GM08714 (cell line): ENCODE measurements at regions not wholly inside any gene's neighbourhood (a gene's known extent, or its start where the extent isn't known, plus 50 kb on each side); places are given as distances from the start of the nearest gene placed in this dataset.
"Not testable (repeated sequence)": the region's sequence is repeated elsewhere in the genome, so short reads cannot be mapped to it uniquely, and the experiment has no call there.

Experiments used
- H3K4me3 ChIP-seq: fragments of 200-500 bp; sonication (Bioruptor generic); 2 replicates; pipeline ENCODE4 v1.5.1; 2014; ENCODE audit warnings: mild to moderate bottlenecking, low read length, inconsistent platforms
- ZNF274 ChIP-seq: IDR thresholded peaks from 2 replicates; pipeline ENCODE4 v1.6.1; 2012; ENCODE audit warnings: mild to moderate bottlenecking, low read depth, low read length

DNA sequence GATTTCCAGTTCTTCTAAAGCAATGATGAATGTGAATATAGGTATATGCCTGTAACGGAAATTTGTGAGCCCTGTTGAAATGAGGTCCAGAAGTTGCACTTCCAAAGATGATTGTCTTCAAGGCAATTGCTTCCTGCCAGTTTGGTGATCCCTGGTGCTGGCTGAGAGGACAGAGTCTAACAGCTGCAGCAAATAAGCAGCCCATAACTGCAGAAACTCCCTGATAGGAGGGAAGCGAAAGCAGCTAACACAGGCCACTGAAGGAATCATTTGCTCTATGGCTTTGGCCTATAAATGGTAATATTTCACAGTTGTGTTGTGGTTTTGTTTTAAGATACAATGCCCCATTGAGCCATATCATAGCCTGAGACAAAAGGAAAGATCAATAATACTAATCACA lies 451.5 kb upstream of the MIR17HG start:
- no peak overlapping the region for H3K4me3 ChIP-seq
- no peak for TF ChIP-seq ZNF274

DNA sequence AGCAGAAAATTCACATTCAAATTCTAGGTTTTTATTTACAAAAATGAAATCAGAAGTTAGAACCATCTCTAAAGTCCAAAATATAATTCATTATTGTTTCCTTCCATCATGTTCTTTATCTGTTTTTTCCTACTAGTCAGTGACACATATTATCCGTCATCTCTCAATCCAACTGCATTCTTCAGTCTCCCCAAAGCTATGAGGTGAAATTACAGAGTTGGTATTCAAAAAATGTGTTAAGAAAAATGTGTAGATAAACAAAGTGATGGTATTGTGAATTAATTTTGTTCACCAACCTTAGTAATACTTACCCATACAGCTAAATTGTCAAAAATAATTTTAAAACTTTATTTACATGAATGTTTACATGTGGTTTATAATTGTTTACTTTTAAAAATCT lies 448.7 kb upstream of the MIR17HG start:
- TF ChIP-seq ZNF274, result no peak
- H3K4me3 ChIP-seq, result no peak overlapping the region

DNA sequence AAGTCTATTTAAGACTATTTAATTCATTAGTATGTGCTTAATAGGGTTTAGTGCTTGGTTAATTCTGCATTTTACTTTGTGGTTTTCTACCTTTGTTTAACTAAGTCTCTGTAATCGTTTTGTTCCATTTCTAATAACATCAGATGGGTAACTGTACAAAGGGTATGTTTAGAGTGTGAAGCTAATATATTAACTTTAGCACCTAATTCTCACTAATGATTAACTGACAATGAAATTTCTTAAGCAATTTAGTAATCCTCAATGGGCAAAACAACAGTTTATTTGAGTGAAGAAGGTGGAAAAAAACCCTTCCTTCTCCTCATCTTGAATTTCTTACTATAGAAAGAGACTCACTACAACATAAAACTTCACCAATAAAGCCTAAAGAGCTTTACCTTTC lies 448.1 kb upstream of the MIR17HG start:
- no peak for TF ChIP-seq ZNF274
- H3K4me3 ChIP-seq, result no peak overlapping the region

DNA sequence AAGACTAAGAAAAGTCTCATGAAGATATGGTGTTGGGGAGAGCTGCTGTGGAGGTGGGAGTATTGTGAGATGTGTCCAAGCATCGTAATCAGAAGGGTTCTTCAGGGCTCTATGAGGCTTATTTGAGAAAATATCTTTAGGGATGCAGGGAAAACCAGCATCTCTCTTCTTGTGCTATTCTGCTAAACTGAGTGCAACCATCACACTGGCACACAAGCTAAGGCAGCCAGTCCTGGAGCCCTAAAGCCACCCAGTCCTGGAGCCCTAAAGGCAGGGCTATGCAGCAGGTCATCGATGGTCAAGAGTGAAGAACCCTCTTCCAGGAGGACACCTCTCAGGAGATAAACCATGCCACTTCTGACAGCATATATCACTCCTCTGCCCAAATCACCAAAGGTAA lies 445.2 kb upstream of the MIR17HG start:
- no peak overlapping the region for H3K4me3 ChIP-seq

DNA sequence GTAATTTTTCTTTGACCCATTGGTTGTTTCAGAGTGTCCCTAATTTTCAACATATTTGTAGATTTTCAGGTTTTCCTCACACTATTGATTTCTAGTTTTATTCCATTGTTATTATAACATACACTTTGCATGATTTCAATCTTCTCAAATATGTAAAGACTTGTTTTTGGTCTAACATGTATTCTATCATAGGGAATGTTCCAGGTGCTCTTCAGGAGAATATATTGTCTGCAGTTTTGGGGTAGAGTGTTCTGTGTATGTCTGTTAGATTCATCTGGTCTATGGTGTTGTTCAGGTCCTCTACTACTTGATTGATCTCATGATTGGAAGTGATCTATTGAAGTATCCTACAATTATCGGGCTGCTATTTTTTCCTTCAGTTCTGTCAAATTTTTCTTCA lies 440.9 kb upstream of the MIR17HG start:
- no peak for TF ChIP-seq ZNF274

More for the DNA sequence above, 445.2 kb upstream of the MIR17HG start:
- no peak for TF ChIP-seq ZNF274

DNA sequence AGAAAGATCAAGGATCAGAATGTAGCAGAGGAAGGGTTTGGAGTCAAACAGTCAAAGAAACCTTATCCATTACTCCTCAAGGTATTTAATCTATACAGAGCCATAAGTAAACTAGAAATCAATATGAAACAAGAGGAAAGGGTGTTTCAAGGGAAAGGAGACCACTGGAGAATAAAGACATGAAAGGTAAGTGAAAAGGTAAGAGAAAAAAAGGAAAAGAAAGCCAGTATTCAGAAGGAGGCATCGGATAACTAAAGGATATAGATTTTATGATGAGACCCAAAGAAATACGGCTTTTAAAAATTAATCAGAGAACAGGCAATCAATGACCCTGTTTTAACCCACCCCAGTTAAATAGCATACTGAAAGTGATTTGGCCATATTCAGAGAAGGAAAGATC lies 438.7 kb upstream of the MIR17HG start:
- TF ChIP-seq ZNF274, result no peak
- H3K4me3 ChIP-seq, result no peak overlapping the region

More for the DNA sequence above, 440.9 kb upstream of the MIR17HG start:
- H3K4me3 ChIP-seq, result no peak overlapping the region

DNA sequence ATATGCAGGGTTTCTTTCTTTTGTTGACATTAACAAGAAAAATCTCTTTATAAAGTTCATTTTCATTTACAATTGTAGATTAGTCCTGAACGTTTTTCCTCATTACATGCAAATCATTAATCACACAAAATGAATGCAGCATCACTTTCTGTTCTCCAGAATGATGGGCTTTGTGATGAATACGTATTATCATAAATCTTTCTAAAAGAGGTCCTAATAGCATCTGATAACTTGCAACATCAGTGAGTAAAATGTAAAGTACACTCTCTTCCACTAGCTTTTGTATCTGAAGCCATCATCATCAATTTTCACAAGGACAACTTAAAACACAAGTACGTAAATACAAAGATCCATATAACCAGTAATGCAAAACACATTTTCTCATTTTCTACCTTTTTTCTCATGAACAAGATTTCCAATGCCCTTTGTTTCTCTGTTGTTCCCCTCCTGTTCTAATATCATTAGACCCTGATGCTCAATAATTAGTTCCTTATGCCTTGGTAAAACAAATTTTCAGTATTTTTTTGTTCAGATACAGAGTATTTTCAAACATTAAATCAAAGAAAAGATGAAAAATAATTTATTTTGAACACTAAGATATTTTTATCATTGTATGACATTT lies 437.4 kb upstream of the MIR17HG start:
- no peak overlapping the region for H3K4me3 ChIP-seq
- no peak for TF ChIP-seq ZNF274

DNA sequence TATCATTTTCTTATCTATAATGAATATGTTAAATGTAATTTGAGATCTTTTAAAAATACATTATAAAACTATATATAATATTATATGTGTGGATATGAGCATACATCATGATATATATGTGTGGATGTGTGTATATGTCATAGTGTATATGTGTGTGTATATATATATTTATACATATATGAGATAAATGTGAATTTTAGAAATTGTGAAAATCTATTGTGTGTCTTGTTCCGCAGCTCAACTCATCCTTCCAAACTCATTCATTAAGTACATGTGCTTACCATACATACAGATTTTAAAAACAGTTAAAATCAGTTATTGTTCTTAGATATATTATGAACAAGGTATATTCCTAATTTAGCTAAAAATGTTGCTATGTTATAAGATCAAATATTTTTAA lies 435.2 kb upstream of the MIR17HG start:
- H3K4me3 ChIP-seq, result no peak overlapping the region
- no peak for TF ChIP-seq ZNF274

DNA sequence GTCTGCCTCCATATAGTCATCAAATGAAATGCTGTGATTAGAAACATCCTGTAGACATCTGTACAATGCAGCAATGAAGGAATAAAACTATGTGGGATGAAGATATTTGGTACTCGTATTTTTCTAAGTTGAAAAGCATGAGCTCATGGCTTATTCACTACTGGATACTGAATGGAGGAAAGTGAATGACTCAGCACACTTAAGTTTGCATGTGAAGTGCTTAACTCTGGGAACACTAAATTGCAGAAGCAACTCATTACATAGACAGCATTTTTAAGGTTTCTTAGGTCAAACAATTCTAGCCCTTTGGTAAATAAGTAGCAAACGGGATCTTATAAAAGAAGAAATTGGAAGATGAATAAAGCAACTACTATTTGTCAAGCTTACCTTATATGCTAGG lies 429.0 kb upstream of the MIR17HG start:
- no peak overlapping the region for H3K4me3 ChIP-seq
- no peak for TF ChIP-seq ZNF274

DNA sequence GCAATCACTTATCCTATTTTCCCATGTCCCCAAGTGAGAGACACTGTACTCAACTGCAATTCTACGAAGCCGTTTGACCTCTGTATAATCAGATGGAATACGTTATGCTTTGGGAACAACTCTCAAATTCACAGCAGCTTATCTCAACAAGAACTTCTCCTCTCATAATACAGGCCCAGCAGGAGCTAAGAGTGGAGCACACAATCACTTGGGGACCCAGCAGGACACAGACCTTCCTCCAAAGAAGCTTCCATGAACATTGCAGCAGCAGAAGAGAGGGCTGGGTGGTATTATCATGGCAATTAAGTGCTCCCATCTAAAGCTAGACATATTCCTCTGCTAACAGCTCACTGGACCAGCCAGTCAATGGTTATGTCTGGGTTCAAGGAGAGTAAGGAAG lies 428.3 kb upstream of the MIR17HG start:
- H3K4me3 ChIP-seq, result no peak overlapping the region
- no peak for TF ChIP-seq ZNF274

DNA sequence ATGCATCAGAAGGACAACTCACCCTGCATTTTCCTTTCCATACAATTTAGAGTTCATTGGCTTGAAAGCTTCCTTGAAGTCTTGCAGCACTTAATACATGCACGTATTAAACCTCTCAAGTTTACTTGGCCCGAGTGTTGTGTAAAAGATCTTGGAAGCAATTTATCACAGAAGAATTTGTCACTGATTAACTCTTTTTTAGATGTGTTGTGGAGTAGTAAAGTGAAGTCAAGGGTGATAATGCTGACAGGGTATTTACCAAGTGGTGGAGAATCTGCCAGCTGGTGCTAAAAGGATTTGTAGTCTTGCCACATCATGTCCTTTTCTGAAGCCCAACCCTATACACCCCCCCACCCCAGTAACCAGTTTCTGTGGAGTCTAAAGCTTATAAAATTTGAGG lies 421.0 kb upstream of the MIR17HG start:
- no peak overlapping the region for H3K4me3 ChIP-seq
- no peak for TF ChIP-seq ZNF274

DNA sequence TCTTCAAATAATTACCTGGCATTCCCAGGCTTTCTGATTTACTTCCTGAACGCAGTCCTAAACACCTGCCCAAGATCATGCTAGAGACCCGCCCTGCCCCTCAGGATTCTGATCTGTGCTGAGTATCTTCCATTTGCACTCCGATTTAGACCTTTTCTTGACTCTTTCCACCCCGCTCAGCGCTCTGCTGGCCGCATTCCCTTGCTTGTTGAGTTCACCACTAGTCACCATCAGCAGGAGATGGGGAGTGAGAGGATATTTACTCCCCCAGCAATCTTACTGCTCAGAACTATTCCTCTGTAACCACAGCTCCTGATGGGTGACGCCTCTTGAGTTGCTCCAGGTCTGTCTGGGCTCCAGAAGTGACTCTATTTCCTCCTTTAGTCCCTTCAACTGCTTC lies 419.4 kb upstream of the MIR17HG start:
- TF ChIP-seq ZNF274, result no peak
- H3K4me3 ChIP-seq, result no peak overlapping the region

DNA sequence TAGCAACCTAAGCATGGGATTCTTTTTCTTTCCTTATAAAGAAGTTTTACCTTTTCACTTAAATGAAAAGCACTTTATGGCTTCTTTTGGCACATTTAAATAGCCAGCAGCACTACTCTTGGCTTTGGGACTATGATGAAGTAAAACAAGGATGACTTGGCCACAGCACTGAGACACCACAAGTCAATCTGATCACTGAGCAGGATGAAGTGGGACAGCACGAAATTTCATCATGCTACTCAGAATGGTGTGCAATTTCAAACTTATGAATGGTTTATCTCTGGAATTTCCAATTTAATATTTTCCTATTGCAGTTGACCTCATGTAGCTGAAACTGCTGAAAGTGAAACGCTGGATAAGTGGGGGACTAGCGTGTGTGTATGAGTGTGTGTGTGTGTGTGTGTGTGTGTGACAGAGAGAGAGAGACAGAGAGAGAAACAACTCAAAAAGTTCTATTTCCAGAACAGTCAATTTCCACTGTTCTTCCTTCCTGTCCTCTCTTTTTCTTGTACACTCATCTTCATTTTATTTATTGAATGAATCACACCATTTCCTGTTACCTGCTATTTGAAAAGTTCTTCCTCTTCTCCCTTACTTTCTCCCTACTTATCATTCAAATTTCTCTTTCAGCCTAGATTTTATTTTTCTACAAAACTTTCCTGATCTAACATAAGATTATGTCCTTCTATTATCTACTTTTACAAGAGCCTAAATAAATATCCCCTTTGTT lies 414.2 kb upstream of the MIR17HG start:
- TF ChIP-seq ZNF274, result no peak
- H3K4me3 ChIP-seq, result no peak overlapping the region

DNA sequence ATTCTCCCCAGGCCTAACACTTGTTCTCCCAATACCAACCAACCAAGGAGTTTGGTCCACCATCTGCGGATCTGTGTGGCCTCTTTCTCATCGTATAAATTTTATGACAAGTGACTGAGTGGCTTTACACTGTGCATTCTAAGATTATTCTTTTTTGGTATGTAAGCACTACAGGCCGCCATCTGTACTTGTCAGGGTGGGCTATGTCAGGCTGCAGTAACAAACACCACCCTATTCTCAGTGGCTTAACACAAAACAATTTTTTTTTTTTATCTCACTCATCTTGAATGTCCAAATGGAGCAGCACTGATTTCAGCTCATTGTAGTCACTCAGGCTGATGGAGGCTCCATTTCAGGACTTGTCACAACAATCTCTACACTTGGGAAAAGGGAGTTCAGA lies 412.7 kb upstream of the MIR17HG start:
- H3K4me3 ChIP-seq, result no peak overlapping the region
- no peak for TF ChIP-seq ZNF274

DNA sequence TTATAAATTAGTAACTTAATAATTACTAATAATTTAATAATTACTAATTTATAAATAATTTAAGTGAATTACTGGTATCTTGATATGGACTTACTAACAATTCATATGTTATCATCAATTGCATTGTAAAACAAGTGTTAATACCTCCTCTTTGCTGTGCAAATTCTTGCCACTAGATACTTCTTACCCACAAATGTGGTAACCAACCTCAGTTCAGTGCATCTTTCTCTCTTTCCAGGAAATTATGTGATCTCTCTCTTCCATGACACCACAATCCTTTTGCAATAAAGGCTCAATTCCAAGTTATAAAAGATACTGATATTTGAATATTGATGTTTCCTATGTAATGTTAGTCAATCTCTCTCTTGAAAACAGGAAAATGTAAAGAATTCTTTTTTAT lies 408.6 kb upstream of the MIR17HG start:
- TF ChIP-seq ZNF274, result no peak
- no peak overlapping the region for H3K4me3 ChIP-seq

DNA sequence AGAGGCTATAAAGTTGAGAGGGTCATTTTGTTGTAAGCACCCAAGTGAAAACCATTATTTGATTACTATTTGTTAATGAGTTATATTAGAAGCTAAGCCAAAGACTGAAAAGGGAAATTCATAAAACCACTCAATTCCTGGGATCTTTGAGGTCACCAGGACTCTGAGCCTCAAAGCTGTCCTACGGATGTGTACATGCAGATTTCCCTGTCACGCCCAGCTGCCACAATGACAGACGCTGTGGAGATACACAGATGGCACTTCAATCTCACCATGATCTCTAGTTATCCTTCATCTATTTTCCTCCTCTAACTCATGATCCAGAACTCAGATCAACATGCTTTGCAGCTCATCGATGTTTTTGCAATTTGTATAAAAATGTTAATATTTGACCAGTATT lies 403.5 kb upstream of the MIR17HG start:
- TF ChIP-seq ZNF274, result no peak
- H3K4me3 ChIP-seq, result no peak overlapping the region

DNA sequence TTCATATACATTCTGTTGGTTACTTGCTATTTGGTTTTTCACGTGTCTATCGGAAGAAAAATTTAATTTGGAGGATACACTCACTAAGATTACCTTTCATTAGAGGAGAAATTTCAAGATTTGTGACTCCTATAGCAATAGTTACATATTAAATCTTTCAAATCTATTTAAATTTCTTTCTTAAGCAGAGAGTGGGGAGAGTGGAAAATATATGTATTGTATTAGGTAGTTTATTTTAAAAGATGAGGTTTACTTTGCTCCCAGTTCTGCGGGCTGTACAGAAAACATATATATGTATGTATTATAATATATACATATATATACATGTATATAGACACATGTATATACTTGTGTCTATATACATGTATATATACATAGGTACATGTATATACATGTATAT lies 402.3 kb upstream of the MIR17HG start:
- not testable (repeated sequence) for H3K4me3 ChIP-seq

DNA sequence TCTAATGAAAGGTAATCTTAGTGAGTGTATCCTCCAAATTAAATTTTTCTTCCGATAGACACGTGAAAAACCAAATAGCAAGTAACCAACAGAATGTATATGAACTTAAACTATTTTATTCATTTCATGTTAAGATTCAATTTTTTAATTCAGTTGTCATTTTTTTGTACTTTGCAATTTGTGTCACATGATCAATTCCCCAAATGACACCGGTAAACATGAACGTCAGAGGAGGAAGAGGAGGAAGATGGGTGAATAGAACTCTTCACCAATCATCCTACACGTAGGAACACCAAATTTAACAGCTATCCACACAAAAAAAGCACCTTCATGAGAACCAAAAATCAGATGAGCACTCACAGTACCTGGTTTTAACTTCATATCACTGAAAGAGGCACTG lies 401.4 kb upstream of the MIR17HG start:
- H3K4me3 ChIP-seq, result not testable (repeated sequence)
